SKM-1 (cell line): ENCODE measurements at regions not wholly inside any gene's neighbourhood (a gene's known extent, or its start where the extent isn't known, plus 50 kb on each side); places are given as distances from the start of the nearest gene placed in this dataset.
"Not testable (repeated sequence)": the region's sequence is repeated elsewhere in the genome, so short reads cannot be mapped to it uniquely, and the experiment has no call there.

Source experiments
- DNase-seq: peaks from one replicate; lab custom pipeline; 2025; ENCODE audit not compliant: unreplicated experiment; lab: John Stamatoyannopoulos, UW

GRCh38 chr2:89833116-89833779 is 1141.8 kb downstream of the RPIA start:
- no peak for DNase-seq

- no peak for DNase-seq
Measured at GRCh38 chr2:89833780-89834117, 1142.3 kb downstream of the RPIA start.

GRCh38 chr2:89834306-89834705 is 1142.8 kb downstream of the RPIA start:
- DNase-seq, result no peak

GRCh38 chr2:89836326-89836725 is 1144.9 kb downstream of the RPIA start:
- not testable (repeated sequence) for DNase-seq

GRCh38 chr2:89837962-89838625 is 1146.6 kb downstream of the RPIA start:
- DNase-seq, result no peak

GRCh38 chr2:89840175-89840574 is 1148.7 kb downstream of the RPIA start:
- DNase-seq, result not testable (repeated sequence)

GRCh38 chr2:89840781-89841475 is 1149.5 kb downstream of the RPIA start:
- not testable (repeated sequence) for DNase-seq

- no peak for DNase-seq
Measured at GRCh38 chr2:89841476-89841840, 1150.0 kb downstream of the RPIA start.

GRCh38 chr2:89842180-89842908 is 1150.9 kb downstream of the RPIA start:
- DNase-seq, result no peak

GRCh38 chr2:89844221-89844943 is 1152.9 kb downstream of the RPIA start:
- no peak for DNase-seq

GRCh38 chr2:89845532-89845931 is 1154.1 kb downstream of the RPIA start:
- DNase-seq, result no peak

- no peak for DNase-seq
Measured at GRCh38 chr2:89848114-89848513, 1156.6 kb downstream of the RPIA start.

GRCh38 chr2:89848763-89849368 is 1157.4 kb downstream of the RPIA start:
- no peak for DNase-seq

- DNase-seq, result no peak
Measured at GRCh38 chr2:89849731-89850130, 1158.3 kb downstream of the RPIA start.

GRCh38 chr2:89850481-89850880 is 1159.0 kb downstream of the RPIA start:
- DNase-seq, result no peak

- DNase-seq, result no peak
Measured at GRCh38 chr2:89850881-89851582, 1159.6 kb downstream of the RPIA start.

GRCh38 chr2:89851583-89851905 is 1160.1 kb downstream of the RPIA start:
- DNase-seq, result no peak

- not testable (repeated sequence) for DNase-seq
Measured at GRCh38 chr2:89853427-89853826, 1162.0 kb downstream of the RPIA start.

GRCh38 chr2:89855752-89856151 is 1164.3 kb downstream of the RPIA start:
- DNase-seq, result not testable (repeated sequence)

- DNase-seq, result not testable (repeated sequence)
Measured at GRCh38 chr2:89856305-89856704, 1164.8 kb downstream of the RPIA start.
